A549 (cell line): ENCODE measurements at regions not wholly inside any gene's neighbourhood (a gene's known extent, or its start where the extent isn't known, plus 50 kb on each side); places are given as distances from the start of the nearest gene placed in this dataset.

ENCODE experiments used
- ATAC-seq, 2 experiments: fragments of 200-7000 bp in 1 of 2; fragments of >200 bp in 1 of 2; cut with Nextera tagmentation in 1 of 2; cut with Tn5 transposase in 1 of 2; 3 replicates each; pipeline versions ENCODE4 v1.8.0 to v1.9.1; 2018 to 2020; ENCODE audit warnings: mild to moderate bottlenecking in 1 of 2, moderate library complexity in 1 of 2
- CTCF ChIA-PET: fragments of 300-600 bp; sonication (Branson Sonifier 250); formaldehyde crosslinking; extraction: SDS; loops from one replicate; lab custom pipeline; 2021; ENCODE audit warnings: antibody characterized with exemption, inconsistent platforms; lab: Yijun Ruan, JAX
- POLR2A ChIA-PET: fragments of 350-600 bp; formaldehyde crosslinking; extraction: SDS; loops from one replicate; lab custom pipeline; 2021; ENCODE audit warnings: antibody characterized with exemption, inconsistent platforms; lab: Yijun Ruan, JAX
- DNase-seq, 2 experiments: peaks; one replicate each; pipeline versions ENCODE4 v3.0.0 to v3.0.0-alpha.2; 2011 to 2016; ENCODE audit warnings: low read depth in 1 of 2, low spot score in 1 of 2
- FAIRE-seq: peaks from 2 replicates; lab custom pipeline; 2011; peaks lifted over from hg19 to GRCh38; lab: Jason Lieb, UNC
- H3K27ac ChIP-seq, 2 experiments: fragments of >200 bp; sonication (Bioruptor Twin); formaldehyde crosslinking; 3 replicates each; pipeline ENCODE4 v1.5.1; 2016 to 2017
- H3K4me1 ChIP-seq: fragments of >200 bp; sonication (Bioruptor Twin); formaldehyde crosslinking; 3 replicates; pipeline ENCODE4 v1.6.1; 2016
- H3K4me2 ChIP-seq: fragments of >200 bp; sonication (Bioruptor Twin); formaldehyde crosslinking; 3 replicates; pipeline ENCODE4 v1.6.1; 2016
- H3K4me3 ChIP-seq: fragments of >200 bp; sonication (Bioruptor Twin); formaldehyde crosslinking; 3 replicates; pipeline ENCODE4 v1.5.1; 2016
- H3K9me3 ChIP-seq: fragments of >200 bp; sonication (Bioruptor Twin); formaldehyde crosslinking; 3 replicates; pipeline ENCODE4 v1.6.1; 2016
- CEBPB ChIP-seq, 2 experiments: fragments of >200 bp in 1 of 2; sonication (Bioruptor Twin) in 1 of 2; formaldehyde crosslinking in 1 of 2; IDR thresholded peaks; 2 replicates each; pipeline ENCODE4 v1.6.1; 2012 to 2016
- CHD2 ChIP-seq: fragments of 150-350 bp; IDR thresholded peaks from 2 replicates; pipeline ENCODE4 v1.6.1; 2014; ENCODE audit warnings: low read length; ENCODE audit not compliant: partially characterized antibody
- EHF ChIP-seq: fragments of 250-450 bp; sonication (Bioruptor Pico); IDR thresholded peaks from 2 replicates; pipeline ENCODE4 v1.5.0; 2020; ENCODE audit warnings: mild to moderate bottlenecking
- EHMT2 ChIP-seq: fragments of 200-600 bp; sonication (generic); IDR thresholded peaks from 2 replicates; pipeline ENCODE4 v1.6.1; 2016; ENCODE audit warnings: antibody characterized with exemption, low read depth, mild to moderate bottlenecking, moderate library complexity
- EP300 ChIP-seq, 2 experiments: fragments of >200 bp; sonication (Bioruptor Twin); formaldehyde crosslinking; IDR thresholded peaks; 2 replicates in 1 of 2; 3 replicates in 1 of 2; pipeline ENCODE4 v1.6.1; 2016 to 2017
- ESRRA ChIP-seq: fragments of 150-350 bp; IDR thresholded peaks from 2 replicates; pipeline ENCODE4 v1.6.1; 2014; ENCODE audit warnings: mild to moderate bottlenecking, low read length, borderline replicate concordance
- FOSL2 ChIP-seq, 2 experiments: fragments of 450-650 bp in 1 of 2; fragments of >200 bp in 1 of 2; sonication (Bioruptor Twin) in 1 of 2; formaldehyde crosslinking; IDR thresholded peaks; 2 replicates each; pipeline versions ENCODE4 v1.5.0 to v1.6.1; 2016 to 2020; ENCODE audit warnings: mild to moderate bottlenecking in 1 of 2, moderate library complexity in 1 of 2
- GATA3 ChIP-seq: IDR thresholded peaks from 2 replicates; pipeline ENCODE4 v1.6.1; 2012; ENCODE audit warnings: borderline replicate concordance
- HOXB13 ChIP-seq: fragments of 250-450 bp; sonication (Bioruptor Pico); IDR thresholded peaks from 2 replicates; pipeline ENCODE4 v1.5.0; 2020; ENCODE audit warnings: low read depth, mild to moderate bottlenecking, moderate library complexity
- HOXB5 ChIP-seq: fragments of 250-450 bp; sonication (Bioruptor Pico); IDR thresholded peaks from 2 replicates; pipeline ENCODE4 v1.5.0; 2020; ENCODE audit warnings: mild to moderate bottlenecking, moderate library complexity
- MAFK ChIP-seq: fragments of 450-650 bp; IDR thresholded peaks from 2 replicates; pipeline ENCODE4 v1.6.1; 2014; ENCODE audit not compliant: partially characterized antibody
- PHF8 ChIP-seq: fragments of 200-600 bp; sonication (generic); IDR thresholded peaks from 2 replicates; pipeline ENCODE4 v1.6.1; 2016; ENCODE audit warnings: low read depth, mild to moderate bottlenecking, antibody characterized with exemption, moderate library complexity, borderline replicate concordance
- POLR2A ChIP-seq: IDR thresholded peaks from 2 replicates; pipeline ENCODE4 v1.6.1; 2012; ENCODE audit warnings: mild to moderate bottlenecking, low read length
- RAD21 ChIP-seq, 2 experiments: fragments of >200 bp in 1 of 2; sonication (Bioruptor Twin) in 1 of 2; formaldehyde crosslinking in 1 of 2; IDR thresholded peaks in 1 of 2; conservative IDR thresholded peaks in 1 of 2; 2 replicates in 1 of 2; 3 replicates in 1 of 2; pipeline ENCODE4 v1.6.1; 2012 to 2018; ENCODE audit warnings: inconsistent platforms in 1 of 2
- RFX5 ChIP-seq: fragments of 450-650 bp; IDR thresholded peaks from 2 replicates; pipeline ENCODE4 v1.7.1; 2014; ENCODE audit warnings: antibody characterized with exemption, mild to moderate bottlenecking, moderate library complexity
- SMC3 ChIP-seq: fragments of >200 bp; sonication (Bioruptor Twin); formaldehyde crosslinking; IDR thresholded peaks from 3 replicates; pipeline ENCODE4 v1.6.1; 2018; ENCODE audit warnings: inconsistent platforms
- ZNF302 ChIP-seq: fragments of 250-450 bp; sonication (Bioruptor Pico); IDR thresholded peaks from 2 replicates; pipeline ENCODE4 v1.9.0; 2021; ENCODE audit warnings: inconsistent platforms, mild to moderate bottlenecking, moderate library complexity
- ZSCAN20 ChIP-seq: fragments of 250-450 bp; sonication (Bioruptor Pico); IDR thresholded peaks from 2 replicates; pipeline ENCODE4 v1.8.0; 2022; ENCODE audit warnings: mild to moderate bottlenecking, moderate library complexity
- WGBS: methylation state at CpG from one replicate; pipeline ENCODE4 v1.1.6; 2017; ENCODE audit errors: missing lambda C conversion rate; 5-methylcytosine and 5-hydroxymethylcytosine counted together
- TF ChIP-seq, protein P1 (sequence below): fragments of >200 bp; sonication (Bioruptor Twin); formaldehyde crosslinking; IDR thresholded peaks from 3 replicates; pipeline ENCODE4 v1.5.1; 2016
- TF ChIP-seq, protein P2 (sequence below): fragments of 200-600 bp; sonication (generic); IDR thresholded peaks from 2 replicates; pipeline ENCODE4 v1.6.1; 2016; ENCODE audit warnings: antibody characterized with exemption, mild to moderate bottlenecking, moderate library complexity

DNA sequence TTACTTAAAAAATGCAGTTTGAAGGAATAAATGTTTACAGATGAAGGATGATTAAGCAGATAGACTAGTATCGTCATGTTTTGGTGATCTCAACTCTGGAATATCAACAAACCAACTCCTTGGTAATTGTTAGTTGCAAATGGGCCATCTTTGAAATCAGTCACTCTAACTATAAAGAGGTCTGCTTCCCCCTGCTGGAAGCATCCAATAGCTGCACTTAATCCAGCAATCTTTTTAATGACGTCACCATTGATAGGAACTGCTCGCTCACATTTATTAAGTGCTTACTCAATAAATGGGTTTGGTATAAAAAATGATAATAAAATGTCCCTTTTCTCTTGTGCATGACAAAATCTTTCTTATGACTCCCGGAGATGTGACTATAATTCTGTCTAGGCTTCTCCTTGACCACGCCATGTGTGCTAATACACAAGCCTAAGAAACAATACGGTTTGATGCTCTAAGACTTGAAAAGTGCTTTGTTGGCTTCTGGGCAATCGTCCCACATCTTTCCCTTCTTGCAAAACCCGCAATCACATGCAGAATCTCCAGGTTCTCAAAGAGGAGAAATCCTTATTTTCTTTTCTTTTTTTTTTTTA is 227.6 kb upstream of the POU1F1 start:
- Histone ChIP-seq H3K27ac (peak overlapping the region; percentile 6 to 9; a peak in 1 of 6 replicates), H3K4me2 (no peak overlapping the region), H3K9me3 (no peaks in the 10 kb centered on the region), H3K4me3 (no peak overlapping the region), H3K4me1 (peaks cover 28% of the 10 kb centered on the region; the same call in 2 of the 3 replicates)
- ChIA-PET POLR2A (interaction anchor here (0.5 kb wide), 1 partner anchor 194 kb away, joined by 4 read pairs; no protein-coding TSS in a partner anchor), CTCF (interaction anchor here (0.6 to 3.4 kb wide), 16 partner anchors 21 to 424 kb away, joined by 3 to 23 read pairs (median 3); no protein-coding TSS in a partner anchor)
- WGBS, result 37% methylated on average over 8 of the region's 8 CpGs
- peak; percentile 83 to 91 for TF ChIP-seq RAD21 (conservative IDR thresholded peaks at IDR 0.05 in 1 of 2, IDR thresholded peaks at IDR 0.05 in 1 of 2)
- TF ChIP-seq FOSL2 (IDR thresholded peaks at IDR 0.05), result no peak
- TF ChIP-seq FOSL2 (CRISPR knock-in tag; IDR thresholded peaks at IDR 0.05), result peak; percentile 82
- TF ChIP-seq GATA3, result peak; percentile 40; the same call in 1 of the 2 replicates
- TF ChIP-seq HOXB5 (CRISPR knock-in tag), result no peak
- TF ChIP-seq RFX5, result no peak
- TF ChIP-seq PHF8, result no peak
- peak; percentile 88 for TF ChIP-seq SMC3
- TF ChIP-seq, protein P1, sequence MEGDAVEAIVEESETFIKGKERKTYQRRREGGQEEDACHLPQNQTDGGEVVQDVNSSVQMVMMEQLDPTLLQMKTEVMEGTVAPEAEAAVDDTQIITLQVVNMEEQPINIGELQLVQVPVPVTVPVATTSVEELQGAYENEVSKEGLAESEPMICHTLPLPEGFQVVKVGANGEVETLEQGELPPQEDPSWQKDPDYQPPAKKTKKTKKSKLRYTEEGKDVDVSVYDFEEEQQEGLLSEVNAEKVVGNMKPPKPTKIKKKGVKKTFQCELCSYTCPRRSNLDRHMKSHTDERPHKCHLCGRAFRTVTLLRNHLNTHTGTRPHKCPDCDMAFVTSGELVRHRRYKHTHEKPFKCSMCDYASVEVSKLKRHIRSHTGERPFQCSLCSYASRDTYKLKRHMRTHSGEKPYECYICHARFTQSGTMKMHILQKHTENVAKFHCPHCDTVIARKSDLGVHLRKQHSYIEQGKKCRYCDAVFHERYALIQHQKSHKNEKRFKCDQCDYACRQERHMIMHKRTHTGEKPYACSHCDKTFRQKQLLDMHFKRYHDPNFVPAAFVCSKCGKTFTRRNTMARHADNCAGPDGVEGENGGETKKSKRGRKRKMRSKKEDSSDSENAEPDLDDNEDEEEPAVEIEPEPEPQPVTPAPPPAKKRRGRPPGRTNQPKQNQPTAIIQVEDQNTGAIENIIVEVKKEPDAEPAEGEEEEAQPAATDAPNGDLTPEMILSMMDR, result peak; percentile 73
- ATAC-seq (peak; percentile 67 to 73; a peak in 5 of 6 replicates), FAIRE-seq (peak; percentile 28), DNase-seq (peak; percentile 68 to 86)

DNA sequence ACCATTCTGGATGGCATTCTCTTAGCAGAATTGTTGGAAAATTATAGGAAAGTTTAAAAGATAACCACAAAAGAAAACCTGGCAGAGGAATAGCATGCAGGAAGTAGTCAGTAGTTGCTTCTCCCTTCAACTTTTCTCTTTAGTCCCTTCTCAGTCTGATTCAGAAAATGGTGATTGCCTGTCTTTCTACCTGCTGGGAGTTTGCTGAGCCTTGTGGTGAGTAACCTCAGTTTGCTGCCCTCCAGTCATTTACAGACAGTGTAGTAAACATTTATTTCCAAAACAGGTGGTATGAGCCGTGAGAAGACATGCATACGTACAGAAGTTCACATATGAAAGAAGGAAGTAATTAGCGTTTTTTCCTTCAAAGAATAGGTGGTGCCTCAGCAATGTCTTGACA is 224.7 kb upstream of the POU1F1 start:
- H3K4me2 ChIP-seq, result peak overlapping the region; percentile 9
- FAIRE-seq (no peak), DNase-seq (no peak), ATAC-seq (no peak)
- TF ChIP-seq HOXB13 (no peak), ESRRA (no peak), EHMT2 (no peak), MAFK (no peak), EP300 (IDR thresholded peaks at IDR 0.05) (no peak), EHF (CRISPR knock-in tag) (no peak), ZNF302 (no peak), POLR2A (no peak), CEBPB (IDR thresholded peaks at IDR 0.05) (no peak), ZSCAN20 (CRISPR knock-in tag) (no peak), CHD2 (no peak)
- TF ChIP-seq, protein P2, sequence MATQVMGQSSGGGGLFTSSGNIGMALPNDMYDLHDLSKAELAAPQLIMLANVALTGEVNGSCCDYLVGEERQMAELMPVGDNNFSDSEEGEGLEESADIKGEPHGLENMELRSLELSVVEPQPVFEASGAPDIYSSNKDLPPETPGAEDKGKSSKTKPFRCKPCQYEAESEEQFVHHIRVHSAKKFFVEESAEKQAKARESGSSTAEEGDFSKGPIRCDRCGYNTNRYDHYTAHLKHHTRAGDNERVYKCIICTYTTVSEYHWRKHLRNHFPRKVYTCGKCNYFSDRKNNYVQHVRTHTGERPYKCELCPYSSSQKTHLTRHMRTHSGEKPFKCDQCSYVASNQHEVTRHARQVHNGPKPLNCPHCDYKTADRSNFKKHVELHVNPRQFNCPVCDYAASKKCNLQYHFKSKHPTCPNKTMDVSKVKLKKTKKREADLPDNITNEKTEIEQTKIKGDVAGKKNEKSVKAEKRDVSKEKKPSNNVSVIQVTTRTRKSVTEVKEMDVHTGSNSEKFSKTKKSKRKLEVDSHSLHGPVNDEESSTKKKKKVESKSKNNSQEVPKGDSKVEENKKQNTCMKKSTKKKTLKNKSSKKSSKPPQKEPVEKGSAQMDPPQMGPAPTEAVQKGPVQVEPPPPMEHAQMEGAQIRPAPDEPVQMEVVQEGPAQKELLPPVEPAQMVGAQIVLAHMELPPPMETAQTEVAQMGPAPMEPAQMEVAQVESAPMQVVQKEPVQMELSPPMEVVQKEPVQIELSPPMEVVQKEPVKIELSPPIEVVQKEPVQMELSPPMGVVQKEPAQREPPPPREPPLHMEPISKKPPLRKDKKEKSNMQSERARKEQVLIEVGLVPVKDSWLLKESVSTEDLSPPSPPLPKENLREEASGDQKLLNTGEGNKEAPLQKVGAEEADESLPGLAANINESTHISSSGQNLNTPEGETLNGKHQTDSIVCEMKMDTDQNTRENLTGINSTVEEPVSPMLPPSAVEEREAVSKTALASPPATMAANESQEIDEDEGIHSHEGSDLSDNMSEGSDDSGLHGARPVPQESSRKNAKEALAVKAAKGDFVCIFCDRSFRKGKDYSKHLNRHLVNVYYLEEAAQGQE, result no peak
- H3K4me3 ChIP-seq, result no peak overlapping the region
- H3K4me1 ChIP-seq, result peaks cover 37% of the 10 kb centered on the region
- 58% methylated on average over 3 of the region's 3 CpGs for WGBS
- POLR2A ChIA-PET, result no interaction called here
- no peaks in the 10 kb centered on the region for H3K9me3 ChIP-seq
- H3K27ac ChIP-seq, result peak overlapping the region; percentile 36 to 72; a peak in 4 of 6 replicates
- CTCF ChIA-PET, result interaction anchor here (1.0 kb wide), 1 partner anchor 150 kb away, joined by 4 read pairs; no protein-coding TSS in a partner anchor
